Stomach (tissue), 8 donors: ENCODE measurements at regions not wholly inside any gene's neighbourhood (a gene's known extent, or its start where the extent isn't known, plus 50 kb on each side); places are given as distances from the start of the nearest gene placed in this dataset.

Source experiments
- DNase-seq, 2 donors: peaks; one replicate each; pipeline versions ENCODE4 v3.0.0 to v3.0.0-alpha.2; 2013 to 2019
- H3K27ac ChIP-seq, 5 donors: fragments of 200-600 bp in 4 of 5; sonication (generic) in 4 of 5; one replicate each; pipeline ENCODE4 v1.5.1; 2013 to 2019; ENCODE audit warnings: mild to moderate bottlenecking in 1 of 5, moderate library complexity in 1 of 5
- H3K27me3 ChIP-seq, 3 donors: fragments of 200-600 bp; sonication (generic); one replicate each; pipeline ENCODE4 v1.5.1; 2017 to 2019; ENCODE audit warnings: mixed run types in 1 of 3
- H3K36me3 ChIP-seq, 4 donors: fragments of 200-600 bp; sonication (generic); 1 replicate in 3 of 4; 2 replicates in 1 of 4; pipeline ENCODE4 v1.5.1; 2016 to 2019
- H3K4me1 ChIP-seq, 4 donors: fragments of 200-600 bp; sonication (generic); one replicate each; pipeline ENCODE4 v1.5.1; 2016 to 2019
- H3K4me3 ChIP-seq, 4 donors: fragments of 200-600 bp; sonication (generic) in 3 of 4; one replicate each; pipeline ENCODE4 v1.5.1; 2016 to 2019; ENCODE audit warnings: mild to moderate bottlenecking in 1 of 4
- H3K9me3 ChIP-seq, 4 donors: fragments of 200-600 bp; sonication (generic); one replicate each; pipeline ENCODE4 v1.5.1; 2016 to 2019
- CTCF ChIP-seq, 7 experiments: fragments of 450-650 bp in 4 of 7; fragments of 200-600 bp in 3 of 7; sonication (generic) in 3 of 7; IDR thresholded peaks; one replicate each; pipeline ENCODE4 v1.5.1; 2016 to 2019; ENCODE audit warnings: antibody characterized with exemption in 7 of 7, control low read depth in 2 of 7, mild to moderate bottlenecking in 1 of 7
- EP300 ChIP-seq: sonication (generic); formaldehyde crosslinking; IDR thresholded peaks from one replicate; pipeline ENCODE4 v1.6.1; 2017; ENCODE audit warnings: antibody characterized with exemption
- POLR2A ChIP-seq, 4 donors: fragments of 450-650 bp; IDR thresholded peaks; one replicate each; pipeline ENCODE4 v1.6.1; 2016; ENCODE audit warnings: antibody characterized with exemption in 4 of 4, control low read depth in 2 of 4, mild to moderate bottlenecking in 1 of 4, moderate library complexity in 1 of 4
- POLR2AphosphoS5 ChIP-seq, 3 donors: sonication (generic); formaldehyde crosslinking; IDR thresholded peaks; one replicate each; pipeline ENCODE4 v1.6.1; 2016; ENCODE audit warnings: antibody characterized with exemption in 3 of 3
- WGBS, 5 donors: extraction: QIAGEN DNeasy Blood & Tissue Kit in 3 of 5; methylation state at CpG; one replicate each; pipeline versions ENCODE4 v1.1.5 to v1.1.7; 2013 to 2018; 5-methylcytosine and 5-hydroxymethylcytosine counted together
- intact Hi-C: fragments of 100-400 bp; cut with DNase I; formaldehyde crosslinking; loops from one replicate; pipeline ENCODE4 v1.15.1; 2023; ENCODE audit warnings: low total_unique reads
- donor health status: healthy with polysubstance abuse.
- donor health status: Bipolar disorder and iron deficiency.
- donor health status: healthy.

GRCh38 chr4:107351196-107351595 lies 315.1 kb upstream of the DKK2 start:
- H3K4me1 ChIP-seq, result no peaks in the 10 kb centered on the region
- H3K36me3 ChIP-seq, result no peaks in the 10 kb centered on the region
- intact Hi-C loops, result no loop called here
- no peaks in the 10 kb centered on the region for H3K9me3 ChIP-seq
- TF ChIP-seq EP300, result no peak
- no peak for TF ChIP-seq POLR2A (IDR thresholded peaks at IDR 0.05)
- TF ChIP-seq POLR2AphosphoS5 (IDR thresholded peaks at IDR 0.05), result no peak
- no peak for TF ChIP-seq CTCF (IDR thresholded peaks at IDR 0.05)
- no peak for DNase-seq
- H3K4me3 ChIP-seq, result no peak overlapping the region
- H3K27me3 ChIP-seq, result no peaks in the 10 kb centered on the region
- H3K27ac ChIP-seq, result no peak overlapping the region

- Histone ChIP-seq H3K36me3 (no peaks in the 10 kb centered on the region), H3K4me1 (no peaks in the 10 kb centered on the region), H3K4me3 (no peak overlapping the region), H3K27ac (no peak overlapping the region), H3K9me3 (no peaks in the 10 kb centered on the region), H3K27me3 (no peaks in the 10 kb centered on the region)
- DNase-seq, result no peak
- intact Hi-C loops, result no loop called here
- TF ChIP-seq EP300 (no peak), POLR2A (IDR thresholded peaks at IDR 0.05) (no peak), CTCF (IDR thresholded peaks at IDR 0.05) (no peak), POLR2AphosphoS5 (IDR thresholded peaks at IDR 0.05) (no peak)
Measured at GRCh38 chr4:107349732-107350131, 313.6 kb upstream of the DKK2 start.

GRCh38 chr4:107349266-107349665 lies 313.2 kb upstream of the DKK2 start:
- WGBS, 5 donors, result 58 to 72% (median 68%) methylated on average over 1 of the region's 1 CpG
- DNase-seq, result no peak
- H3K4me3 ChIP-seq, result no peak overlapping the region
- no peaks in the 10 kb centered on the region for H3K27me3 ChIP-seq
- H3K9me3 ChIP-seq, result no peaks in the 10 kb centered on the region
- H3K36me3 ChIP-seq, result no peaks in the 10 kb centered on the region
- intact Hi-C loops, result no loop called here
- no peak overlapping the region for H3K27ac ChIP-seq
- TF ChIP-seq EP300 (no peak), CTCF (IDR thresholded peaks at IDR 0.05) (no peak), POLR2A (IDR thresholded peaks at IDR 0.05) (no peak), POLR2AphosphoS5 (IDR thresholded peaks at IDR 0.05) (no peak)
- H3K4me1 ChIP-seq, result no peaks in the 10 kb centered on the region

GRCh38 chr4:107348188-107349050 lies 312.3 kb upstream of the DKK2 start:
- H3K27me3 ChIP-seq, result no peaks in the 10 kb centered on the region
- no peaks in the 10 kb centered on the region for H3K9me3 ChIP-seq
- no peaks in the 10 kb centered on the region for H3K4me1 ChIP-seq
- intact Hi-C loops, result no loop called here
- TF ChIP-seq CTCF (IDR thresholded peaks at IDR 0.05) (no peak), EP300 (no peak), POLR2A (IDR thresholded peaks at IDR 0.05) (no peak), POLR2AphosphoS5 (IDR thresholded peaks at IDR 0.05) (no peak)
- H3K4me3 ChIP-seq, result no peak overlapping the region
- WGBS, 5 donors, result 78 to 87% (median 83%) methylated on average over 6 of the region's 6 CpGs
- no peak for DNase-seq
- no peaks in the 10 kb centered on the region for H3K36me3 ChIP-seq
- H3K27ac ChIP-seq, result no peak overlapping the region
